Colonic mucosa (tissue), 4 donors: ENCODE measurements at regions not wholly inside any gene's neighbourhood (a gene's known extent, or its start where the extent isn't known, plus 50 kb on each side); places are given as distances from the start of the nearest gene placed in this dataset.

ENCODE experiments used
- DNase-seq: peaks from one replicate; pipeline ENCODE4 v3.0.0-alpha.2; 2020
- H3K27ac ChIP-seq: fragments of 200-600 bp; one replicate; pipeline ENCODE4 v1.8.0; 2021
- H3K27me3 ChIP-seq: fragments of 200-600 bp; one replicate; pipeline ENCODE4 v1.8.0; 2021
- H3K36me3 ChIP-seq: fragments of 200-600 bp; one replicate; pipeline ENCODE4 v1.8.0; 2021
- H3K4me1 ChIP-seq: fragments of 200-600 bp; one replicate; pipeline ENCODE4 v1.8.0; 2021; ENCODE audit warnings: mild to moderate bottlenecking
- H3K4me3 ChIP-seq: fragments of 200-600 bp; one replicate; pipeline ENCODE4 v1.8.0; 2021
- H3K9ac ChIP-seq, 2 donors: one replicate each; pipeline ENCODE4 v1.7.0; 2013; ENCODE audit warnings: control low read depth in 2 of 2, low read depth in 2 of 2, low read length in 2 of 2
- H3K9me3 ChIP-seq: fragments of 200-600 bp; one replicate; pipeline ENCODE4 v1.8.0; 2021
- CTCF ChIP-seq: fragments of 200-600 bp; IDR thresholded peaks from one replicate; pipeline ENCODE4 v1.8.0; 2022; ENCODE audit warnings: antibody characterized with exemption, mild to moderate bottlenecking
- intact Hi-C: fragments of 100-400 bp; cut with DNase I; formaldehyde crosslinking; loops from one replicate; pipeline ENCODE4 v1.14.1; 2022
- donor health status: healthy.
- donor health status: DM: no; HTN: no; CAD: no.
- donor health status: DM: no; HTN: no; CAD: no.

DNA sequence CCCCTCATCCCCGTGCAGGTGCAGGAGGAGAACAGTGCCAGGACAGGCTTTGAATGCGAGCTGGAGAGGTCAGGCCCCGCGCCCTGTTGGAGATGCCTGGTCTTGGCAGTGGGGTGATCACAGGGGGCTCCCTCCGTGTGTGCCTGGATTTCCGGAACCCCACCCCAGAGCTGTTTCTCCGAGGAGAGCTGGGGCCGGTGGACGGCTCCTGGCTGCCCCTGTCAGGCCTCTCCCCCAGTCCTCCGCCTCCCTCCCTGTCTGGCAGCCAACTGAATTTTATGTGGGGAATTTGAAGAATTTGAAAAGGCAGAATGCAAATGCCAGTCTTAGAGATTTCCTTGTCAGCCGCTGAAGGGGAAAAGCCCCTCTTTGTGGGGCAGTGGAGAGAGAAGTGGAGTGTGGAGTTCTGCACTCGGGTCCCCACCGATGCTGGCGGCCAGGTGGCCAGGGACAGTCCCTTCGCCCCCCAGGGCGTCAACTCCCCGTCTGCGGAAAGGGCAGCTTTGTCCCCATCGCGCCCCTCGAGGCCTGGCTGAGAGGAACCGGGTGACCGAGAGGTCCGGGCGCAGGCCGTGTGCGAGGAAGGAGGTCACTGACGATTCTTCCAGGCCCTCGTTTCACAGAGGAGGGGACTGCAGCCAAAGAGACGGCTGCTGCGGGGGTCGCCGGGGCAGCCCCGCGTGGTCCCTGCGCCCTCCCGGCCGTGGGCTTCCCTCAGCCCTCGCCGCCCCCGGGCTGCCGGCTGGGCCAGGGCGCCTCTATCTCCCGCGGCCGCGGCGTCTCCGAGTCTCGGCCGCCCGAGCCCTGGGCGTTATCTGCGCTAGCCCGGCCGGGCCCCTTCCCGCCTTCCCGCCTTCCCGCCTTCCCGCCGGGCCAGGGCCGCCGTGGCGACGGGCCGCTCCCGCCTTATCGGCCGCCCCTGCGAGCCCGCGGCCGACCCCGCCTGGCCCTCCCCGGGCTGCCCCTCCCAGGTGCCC is 56.0 kb upstream of the LCTL start:
- Histone ChIP-seq H3K9ac (peak overlapping the region in 1 of 2 donors; percentile 45), H3K4me3 (no peak overlapping the region), H3K36me3 (no peaks in the 10 kb centered on the region), H3K27ac (no peak overlapping the region), H3K27me3 (no peaks in the 10 kb centered on the region), H3K4me1 (peaks cover 23% of the 10 kb centered on the region), H3K9me3 (no peaks in the 10 kb centered on the region)
- intact Hi-C loops: loop anchor here (2.0 kb wide), 2 partner anchors 77 to 151 kb away; no protein-coding TSS in a partner anchor
- TF ChIP-seq CTCF: no peak
- peak; percentile 32 for DNase-seq

- Histone ChIP-seq H3K36me3 (no peaks in the 10 kb centered on the region), H3K27me3 (no peaks in the 10 kb centered on the region), H3K9ac (peak overlapping the region in 1 of 2 donors; percentile 46), H3K4me1 (peaks cover 17% of the 10 kb centered on the region), H3K9me3 (no peaks in the 10 kb centered on the region), H3K4me3 (no peak overlapping the region), H3K27ac (no peak overlapping the region)
- DNase-seq: peak; percentile 61
- TF ChIP-seq CTCF: no peak
- intact Hi-C loops: loop anchor here (2.0 kb wide), 1 partner anchor 150 kb away; no protein-coding TSS in a partner anchor
Observed at GRCh38 chr15:66622591-66623022, 56.8 kb upstream of the LCTL start.

- Histone ChIP-seq H3K36me3 (no peaks in the 10 kb centered on the region), H3K4me1 (peaks cover 14% of the 10 kb centered on the region), H3K9ac (no peak overlapping the region), H3K27me3 (no peaks in the 10 kb centered on the region), H3K9me3 (no peaks in the 10 kb centered on the region), H3K4me3 (no peak overlapping the region), H3K27ac (no peak overlapping the region)
- DNase-seq: no peak
- TF ChIP-seq CTCF: no peak
- intact Hi-C loops: loop anchor here (2.0 kb wide), 1 partner anchor 149 kb away; no protein-coding TSS in a partner anchor
Observed at GRCh38 chr15:66623801-66624453, 58.1 kb upstream of the LCTL start.

GRCh38 chr15:66625531-66625930 is 59.7 kb upstream of the LCTL start:
- Histone ChIP-seq H3K4me3 (no peak overlapping the region), H3K27me3 (no peaks in the 10 kb centered on the region), H3K4me1 (peaks cover 9% of the 10 kb centered on the region), H3K27ac (no peak overlapping the region), H3K36me3 (no peaks in the 10 kb centered on the region), H3K9ac (no peak overlapping the region), H3K9me3 (no peaks in the 10 kb centered on the region)
- no peak for DNase-seq
- no peak for TF ChIP-seq CTCF
- intact Hi-C loops: no loop called here

DNA sequence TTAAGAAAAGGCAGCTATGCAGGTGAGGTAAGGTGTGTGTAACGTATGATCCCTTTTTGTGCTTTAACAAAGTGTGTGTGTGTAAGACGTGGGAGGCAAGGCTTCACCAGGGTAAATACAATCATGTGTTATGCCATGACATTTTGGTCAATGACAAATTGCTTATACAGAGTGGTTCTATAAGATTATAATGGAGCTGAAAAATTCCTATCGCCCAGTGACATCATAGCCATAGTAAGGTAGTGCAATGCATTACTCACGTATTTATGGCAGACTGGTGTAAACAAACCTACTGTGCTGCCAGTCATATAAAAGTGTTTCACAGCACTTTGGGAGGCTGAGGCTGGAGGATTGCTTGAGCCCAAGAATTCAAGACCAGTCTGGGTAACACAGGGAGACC is 60.2 kb upstream of the LCTL start:
- Histone ChIP-seq H3K4me1 (peaks cover 9% of the 10 kb centered on the region), H3K27ac (no peak overlapping the region), H3K36me3 (no peaks in the 10 kb centered on the region), H3K9ac (no peak overlapping the region), H3K27me3 (no peaks in the 10 kb centered on the region), H3K9me3 (no peaks in the 10 kb centered on the region), H3K4me3 (no peak overlapping the region)
- no peak for DNase-seq
- intact Hi-C loops: no loop called here
- TF ChIP-seq CTCF: no peak
